Ovary (tissue), 7 donors: ENCODE measurements at regions not wholly inside any gene's neighbourhood (a gene's known extent, or its start where the extent isn't known, plus 50 kb on each side); places are given as distances from the start of the nearest gene placed in this dataset.

ENCODE experiments used
- DNase-seq, 5 donors: peaks; one replicate each; pipeline ENCODE4 v3.0.0-alpha.2; 2019 to 2020
- H3K27ac ChIP-seq, 2 donors: fragments of 200-600 bp; one replicate each; pipeline versions ENCODE4 v1.5.1 to v1.8.0; 2019 to 2022
- H3K27me3 ChIP-seq: fragments of 200-600 bp; one replicate; pipeline ENCODE4 v1.8.0; 2022
- H3K36me3 ChIP-seq: fragments of 200-600 bp; sonication (generic); one replicate; pipeline ENCODE4 v1.5.1; 2019
- H3K4me1 ChIP-seq: one replicate; pipeline ENCODE4 v1.8.1; 2013; ENCODE audit warnings: mild to moderate bottlenecking, moderate library complexity; ENCODE audit not compliant: insufficient read depth
- H3K4me3 ChIP-seq: fragments of 200-600 bp; sonication (generic); one replicate; pipeline ENCODE4 v1.5.1; 2017
- H3K9me3 ChIP-seq, 2 donors: fragments of 200-600 bp in 1 of 2; sonication (generic) in 1 of 2; one replicate each; pipeline versions ENCODE4 v1.5.1 to v1.8.1; 2013 to 2019; ENCODE audit warnings: mild to moderate bottlenecking in 1 of 2, moderate library complexity in 1 of 2
- CTCF ChIP-seq, 3 donors: fragments of 450-650 bp in 2 of 3; fragments of 200-600 bp in 1 of 3; IDR thresholded peaks; one replicate each; pipeline versions ENCODE4 v1.5.1 to v1.8.0; 2016 to 2022; ENCODE audit warnings: antibody characterized with exemption in 3 of 3, mild to moderate bottlenecking in 1 of 3
- EP300 ChIP-seq: sonication (generic); formaldehyde crosslinking; IDR thresholded peaks from one replicate; pipeline ENCODE4 v1.6.1; 2017; ENCODE audit warnings: antibody characterized with exemption
- POLR2A ChIP-seq: fragments of 450-650 bp; IDR thresholded peaks from one replicate; pipeline ENCODE4 v1.6.1; 2017; ENCODE audit warnings: antibody characterized with exemption, mild to moderate bottlenecking, moderate library complexity
- WGBS, 3 donors: extraction: QIAGEN DNeasy Blood & Tissue Kit in 1 of 3; methylation state at CpG; one replicate each; pipeline versions ENCODE4 v1.1.5 to v1.1.7; 2013 to 2017; 5-methylcytosine and 5-hydroxymethylcytosine counted together
- intact Hi-C, 4 donors: fragments of 100-400 bp; cut with DNase I; formaldehyde crosslinking; loops; one replicate each; pipeline versions ENCODE4 v1.11.0 to v1.15.1; 2022 to 2023
- donor health status: DM: no; HTN: no; CAD: no; lungs with moderate emphysema.
- donor health status: DM: no; HTN: no; CAD: no.
- donor health status: Bipolar disorder and iron deficiency.
- donor health status: DM: no; HTN: no; CAD: no.
- donor health status: DM: yes; HTN: yes; CAD: no.

- intact Hi-C loops, result no loop called here
- WGBS, 3 donors, result 94 to 100% (median 97%) methylated on average over 1 of the region's 1 CpG
- Histone ChIP-seq H3K4me3 (no peak overlapping the region), H3K27ac (no peak overlapping the region), H3K36me3 (no peaks in the 10 kb centered on the region), H3K27me3 (no peaks in the 10 kb centered on the region), H3K9me3 (no peaks in the 10 kb centered on the region), H3K4me1 (no peaks in the 10 kb centered on the region)
- no peak for TF ChIP-seq CTCF (IDR thresholded peaks at IDR 0.05)
- no peak for TF ChIP-seq EP300
- TF ChIP-seq POLR2A, result no peak
- no peak for DNase-seq
Measured at GRCh38 chr6:104324301-104324700, 535.4 kb downstream of the HACE1 start.

- no peak for DNase-seq
- 49 to 58% (median 53%) methylated on average over 5 of the region's 5 CpGs for WGBS, 3 donors
- H3K9me3 ChIP-seq, result no peaks in the 10 kb centered on the region
- H3K4me3 ChIP-seq, result no peak overlapping the region
- TF ChIP-seq POLR2A, result no peak
- no peak for TF ChIP-seq CTCF (IDR thresholded peaks at IDR 0.05)
- TF ChIP-seq EP300, result no peak
- no peak overlapping the region for H3K27ac ChIP-seq
- H3K4me1 ChIP-seq, result no peaks in the 10 kb centered on the region
- H3K36me3 ChIP-seq, result no peaks in the 10 kb centered on the region
- intact Hi-C loops, result no loop called here
- H3K27me3 ChIP-seq, result no peaks in the 10 kb centered on the region
Measured at GRCh38 chr6:104322841-104323240, 536.9 kb downstream of the HACE1 start.

DNA sequence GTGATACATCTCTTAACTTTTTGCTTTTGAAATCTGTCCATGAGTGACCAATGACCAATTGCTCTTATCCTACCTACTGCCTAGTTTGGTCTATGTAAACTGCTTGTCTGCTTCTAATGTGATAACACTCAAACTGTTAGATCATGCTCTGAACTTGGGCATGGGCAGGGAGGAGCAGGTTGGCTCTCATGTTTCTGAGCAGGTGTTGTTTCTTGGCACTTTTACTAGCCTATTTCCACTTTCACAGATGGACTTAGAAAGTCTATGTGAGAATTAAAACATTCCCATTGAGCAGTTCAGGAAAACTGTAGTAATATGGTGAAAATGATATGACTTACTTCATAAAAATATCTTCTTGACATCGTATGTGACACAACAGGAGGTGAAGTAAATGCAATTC, 538.4 kb downstream of the HACE1 start:
- intact Hi-C loops, result no loop called here
- no peak for TF ChIP-seq POLR2A
- no peak for TF ChIP-seq EP300
- TF ChIP-seq CTCF (IDR thresholded peaks at IDR 0.05), result no peak
- Histone ChIP-seq H3K27ac (no peak overlapping the region), H3K4me3 (no peak overlapping the region), H3K4me1 (no peaks in the 10 kb centered on the region), H3K36me3 (no peaks in the 10 kb centered on the region), H3K9me3 (no peaks in the 10 kb centered on the region), H3K27me3 (no peaks in the 10 kb centered on the region)
- DNase-seq, result no peak
- WGBS, 3 donors, result 82 to 93% (median 86%) methylated on average over 1 of the region's 1 CpG

- Histone ChIP-seq H3K4me3 (no peak overlapping the region), H3K27me3 (no peaks in the 10 kb centered on the region), H3K4me1 (no peaks in the 10 kb centered on the region), H3K9me3 (no peaks in the 10 kb centered on the region), H3K27ac (no peak overlapping the region), H3K36me3 (no peaks in the 10 kb centered on the region)
- DNase-seq, result no peak
- WGBS, 3 donors, result 48 to 59% (median 59%) methylated on average over 4 of the region's 4 CpGs
- intact Hi-C loops, result no loop called here
- TF ChIP-seq CTCF (IDR thresholded peaks at IDR 0.05) (no peak), POLR2A (no peak)
Measured at GRCh38 chr6:104320896-104321295, 538.8 kb downstream of the HACE1 start.

DNA sequence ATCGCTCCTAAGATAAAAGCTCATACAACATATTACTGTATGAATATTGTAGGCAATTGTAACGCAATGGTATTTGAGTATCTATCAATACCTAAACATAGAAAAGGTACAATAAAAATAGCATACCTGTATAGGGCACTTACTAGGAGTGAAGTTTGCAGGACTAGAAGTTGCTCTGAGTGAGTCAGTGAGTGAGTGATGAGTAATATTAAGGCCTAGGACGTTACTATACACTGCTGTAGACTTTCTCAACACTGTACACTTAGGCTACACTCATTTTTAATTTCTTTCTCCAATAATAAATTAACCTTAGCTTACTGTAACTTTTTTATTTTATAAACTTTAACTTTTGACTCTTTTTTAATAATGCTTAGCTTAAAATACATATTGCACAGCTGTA, 546.9 kb downstream of the HACE1 start:
- Histone ChIP-seq H3K9me3 (no peaks in the 10 kb centered on the region), H3K27ac (no peak overlapping the region), H3K4me3 (no peak overlapping the region), H3K27me3 (no peaks in the 10 kb centered on the region), H3K36me3 (no peaks in the 10 kb centered on the region), H3K4me1 (no peaks in the 10 kb centered on the region)
- no peak for DNase-seq
- 88 to 95% (median 92%) methylated on average over 3 of the region's 3 CpGs for WGBS, 3 donors
- intact Hi-C loops, result no loop called here
- TF ChIP-seq EP300 (no peak), CTCF (IDR thresholded peaks at IDR 0.05) (no peak), POLR2A (no peak)
